ENCODE measurements at regions not wholly inside any gene's neighbourhood (a gene's known extent, or its start where the extent isn't known, plus 50 kb on each side); places are given as distances from the start of the nearest gene placed in this dataset.

DNA sequence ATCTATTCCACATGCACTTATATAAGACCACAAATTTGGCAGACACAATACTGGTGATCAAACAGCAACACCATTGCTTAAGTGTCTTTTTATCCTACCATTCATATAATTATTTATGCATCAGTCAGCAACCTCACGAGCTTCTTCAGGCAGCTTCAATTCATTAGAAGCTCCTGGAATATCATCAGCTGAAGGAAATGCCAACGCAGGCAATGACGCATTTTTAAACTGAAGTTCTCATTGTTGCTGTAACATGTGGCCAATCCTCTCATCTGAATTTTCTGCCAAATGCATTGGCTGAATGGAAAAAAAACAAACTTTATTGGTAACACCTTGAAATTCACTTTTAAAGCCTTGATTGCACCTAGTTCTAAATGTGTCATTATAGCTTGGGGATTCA, 376.4 kb upstream of the RGMB start:
- intact Hi-C loops (cut with micrococcal nuclease), result no loop called here
- H3K4me1 ChIP-seq (ENCODE audit: control insufficient read depth in 1 of 2, insufficient read depth in 2 of 2, low read length in 2 of 2), result no peaks in the 10 kb centered on the region
- no peak overlapping the region for H3K9ac ChIP-seq (ENCODE audit: insufficient read depth, low read length, poor library complexity, severe bottlenecking)
- 80% methylated on average over 1 of the region's 3 CpGs for WGBS (ENCODE audit: insufficient coverage)
- H3K4me2 ChIP-seq (replicated peaks; ENCODE audit: extremely low read depth, low read length, poor library complexity, severe bottlenecking), result no peak overlapping the region
- no peaks in the 10 kb centered on the region for H4K20me1 ChIP-seq (ENCODE audit: insufficient read depth, low read length)
- H3K36me3 ChIP-seq (replicated peaks in 1 of 2; ENCODE audit: control insufficient read depth in 1 of 2, insufficient read depth in 2 of 2, low read length in 2 of 2), result no peaks in the 10 kb centered on the region
- no peak overlapping the region for H2AFZ ChIP-seq (ENCODE audit: insufficient read depth, low read depth, low read length, poor library complexity, severe bottlenecking)
- H3K27ac ChIP-seq (ENCODE audit: low read depth in 1 of 2, low read length in 2 of 2), result no peak overlapping the region
- H3K9me3 ChIP-seq (replicated peaks in 1 of 2; ENCODE audit: control insufficient read depth in 1 of 2, insufficient read depth in 1 of 2, low read length in 2 of 2), result peaks cover 5 to 9% of the 10 kb centered on the region in 2 donors
- no peak overlapping the region for H3K4me3 ChIP-seq (replicated peaks in 1 of 3; ENCODE audit: low read depth in 2 of 3, low read length in 3 of 3)
- Mint-ChIP-seq H3K9me3 (peaks cover 0 to 18% (median 4%) of the 10 kb centered on the region in 7 donors), H3K4me1 (no peaks in the 10 kb centered on the region), H3K27ac (no peak overlapping the region), H3K27me3 (ENCODE audit: low read depth in 3 of 3) (no peaks in the 10 kb centered on the region), H3K36me3 (no peaks in the 10 kb centered on the region), H3K4me3 (no peak overlapping the region)
- no peak for DNase-seq
- no peak for TF ChIP-seq CTCF (IDR thresholded peaks at IDR 0.05)
- no peaks in the 10 kb centered on the region for H3K79me2 ChIP-seq (ENCODE audit: insufficient read depth, low read length)
- H3K27me3 ChIP-seq (ENCODE audit: control insufficient read depth in 2 of 2, insufficient read depth in 2 of 2, low read length in 2 of 2), result no peaks in the 10 kb centered on the region

DNA sequence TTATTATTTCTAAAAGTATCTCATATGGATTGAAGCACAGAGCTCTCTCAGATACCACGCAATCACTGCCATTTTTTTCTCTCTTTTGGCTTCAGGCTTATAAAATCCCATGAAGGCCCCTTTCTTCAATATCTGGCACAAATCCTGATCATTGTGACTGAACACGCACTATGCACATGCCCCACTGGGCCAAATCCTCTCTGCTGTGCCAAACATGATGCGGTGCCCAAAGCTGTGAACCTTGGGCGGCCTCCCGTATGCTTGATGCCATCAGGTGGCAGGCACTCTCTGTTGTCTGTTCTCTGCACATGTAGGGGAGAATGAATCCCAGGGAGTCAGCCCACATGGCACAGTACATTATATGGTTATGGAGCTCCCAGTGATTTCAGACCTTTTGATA, 375.0 kb upstream of the RGMB start:
- H3K27me3 ChIP-seq (ENCODE audit: control insufficient read depth in 2 of 2, insufficient read depth in 2 of 2, low read length in 2 of 2), result no peaks in the 10 kb centered on the region
- Mint-ChIP-seq H3K27me3 (ENCODE audit: low read depth in 3 of 3) (peaks cover 0 to 1% (median 0%) of the 10 kb centered on the region in 3 donors), H3K9me3 (peaks cover 0 to 7% (median 0%) of the 10 kb centered on the region in 7 donors), H3K36me3 (no peaks in the 10 kb centered on the region), H3K27ac (no peak overlapping the region), H3K4me3 (no peak overlapping the region), H3K4me1 (no peaks in the 10 kb centered on the region)
- H2AFZ ChIP-seq (ENCODE audit: insufficient read depth, low read depth, low read length, poor library complexity, severe bottlenecking), result no peak overlapping the region
- intact Hi-C loops (cut with micrococcal nuclease), result no loop called here
- no peaks in the 10 kb centered on the region for H3K9me3 ChIP-seq (replicated peaks in 1 of 2; ENCODE audit: control insufficient read depth in 1 of 2, insufficient read depth in 1 of 2, low read length in 2 of 2)
- TF ChIP-seq CTCF (IDR thresholded peaks at IDR 0.05), result no peak
- no peaks in the 10 kb centered on the region for H4K20me1 ChIP-seq (ENCODE audit: insufficient read depth, low read length)
- WGBS (ENCODE audit: insufficient coverage), result 88% methylated on average over 3 of the region's 5 CpGs
- H3K4me1 ChIP-seq (ENCODE audit: control insufficient read depth in 1 of 2, insufficient read depth in 2 of 2, low read length in 2 of 2), result no peaks in the 10 kb centered on the region
- no peak overlapping the region for H3K9ac ChIP-seq (ENCODE audit: insufficient read depth, low read length, poor library complexity, severe bottlenecking)
- H3K4me2 ChIP-seq (replicated peaks; ENCODE audit: extremely low read depth, low read length, poor library complexity, severe bottlenecking), result no peak overlapping the region
- no peaks in the 10 kb centered on the region for H3K36me3 ChIP-seq (replicated peaks in 1 of 2; ENCODE audit: control insufficient read depth in 1 of 2, insufficient read depth in 2 of 2, low read length in 2 of 2)
- no peak for DNase-seq
- no peaks in the 10 kb centered on the region for H3K79me2 ChIP-seq (ENCODE audit: insufficient read depth, low read length)
- no peak overlapping the region for H3K4me3 ChIP-seq (replicated peaks in 1 of 3; ENCODE audit: low read depth in 2 of 3, low read length in 3 of 3)
- no peak overlapping the region for H3K27ac ChIP-seq (ENCODE audit: low read depth in 1 of 2, low read length in 2 of 2)
